ENCODE measurements at regions not wholly inside any gene's neighbourhood (a gene's known extent, or its start where the extent isn't known, plus 50 kb on each side); places are given as distances from the start of the nearest gene placed in this dataset.

DNA sequence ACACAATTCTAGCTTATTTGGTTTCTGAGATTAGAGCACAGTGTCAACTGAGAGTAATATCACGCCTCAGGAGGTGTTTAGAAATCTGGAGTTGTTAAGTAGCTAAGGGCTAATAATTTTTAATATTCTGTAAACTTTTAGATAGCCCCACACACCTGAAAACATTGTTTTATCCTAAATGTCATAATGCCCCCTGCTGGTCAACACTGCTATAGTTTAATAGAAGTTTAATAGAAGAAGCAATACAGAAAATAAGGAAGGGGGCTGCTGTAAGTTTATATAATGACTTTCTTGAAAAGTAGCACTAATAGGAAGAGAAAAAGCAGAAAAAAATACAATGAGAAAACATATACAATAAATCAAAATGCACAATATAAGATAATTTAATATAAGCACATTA, 516.4 kb upstream of the PCDH11Y start:
- TF ChIP-seq, protein P1, sequence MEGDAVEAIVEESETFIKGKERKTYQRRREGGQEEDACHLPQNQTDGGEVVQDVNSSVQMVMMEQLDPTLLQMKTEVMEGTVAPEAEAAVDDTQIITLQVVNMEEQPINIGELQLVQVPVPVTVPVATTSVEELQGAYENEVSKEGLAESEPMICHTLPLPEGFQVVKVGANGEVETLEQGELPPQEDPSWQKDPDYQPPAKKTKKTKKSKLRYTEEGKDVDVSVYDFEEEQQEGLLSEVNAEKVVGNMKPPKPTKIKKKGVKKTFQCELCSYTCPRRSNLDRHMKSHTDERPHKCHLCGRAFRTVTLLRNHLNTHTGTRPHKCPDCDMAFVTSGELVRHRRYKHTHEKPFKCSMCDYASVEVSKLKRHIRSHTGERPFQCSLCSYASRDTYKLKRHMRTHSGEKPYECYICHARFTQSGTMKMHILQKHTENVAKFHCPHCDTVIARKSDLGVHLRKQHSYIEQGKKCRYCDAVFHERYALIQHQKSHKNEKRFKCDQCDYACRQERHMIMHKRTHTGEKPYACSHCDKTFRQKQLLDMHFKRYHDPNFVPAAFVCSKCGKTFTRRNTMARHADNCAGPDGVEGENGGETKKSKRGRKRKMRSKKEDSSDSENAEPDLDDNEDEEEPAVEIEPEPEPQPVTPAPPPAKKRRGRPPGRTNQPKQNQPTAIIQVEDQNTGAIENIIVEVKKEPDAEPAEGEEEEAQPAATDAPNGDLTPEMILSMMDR (IDR thresholded peaks at IDR 0.05; ENCODE audit: poor library complexity, severe bottlenecking), result peak; percentile 82
- H3K27ac ChIP-seq (ENCODE audit: poor library complexity, severe bottlenecking), result no peak overlapping the region
- H3K4me1 ChIP-seq (ENCODE audit: insufficient read depth, poor library complexity, severe bottlenecking), result peaks cover 14% of the 10 kb centered on the region
- no peaks in the 10 kb centered on the region for H3K9me3 ChIP-seq (ENCODE audit: severe bottlenecking)
- ATAC-seq (ENCODE audit: low read depth), result no peak
- no peaks in the 10 kb centered on the region for H3K36me3 ChIP-seq (ENCODE audit: low read depth)
- H3K27me3 ChIP-seq (ENCODE audit: insufficient read depth, poor library complexity, severe bottlenecking), result no peaks in the 10 kb centered on the region
- H3K4me3 ChIP-seq (ENCODE audit: severe bottlenecking), result no peak overlapping the region
- no peak for DNase-seq (ENCODE audit: low spot score)

Data from RWPE2 (cell line).